HG02798 (cell line): ENCODE measurements at regions not wholly inside any gene's neighbourhood (a gene's known extent, or its start where the extent isn't known, plus 50 kb on each side); places are given as distances from the start of the nearest gene placed in this dataset.
A peak's percentile ranks its signal among the peaks of the same experiment; 100 is the strongest.

Experiments used
- ATAC-seq: cut with Tn5 transposase; IDR thresholded peaks from one replicate; pipeline ENCODE4 v1.9.1; 2021; ENCODE audit warnings: mild to moderate bottlenecking; ENCODE audit not compliant: unreplicated experiment, poor library complexity

- no peak for ATAC-seq
Measured at GRCh38 chr3:43966530-43966929, 275.2 kb upstream of the TOPAZ1 start.

DNA sequence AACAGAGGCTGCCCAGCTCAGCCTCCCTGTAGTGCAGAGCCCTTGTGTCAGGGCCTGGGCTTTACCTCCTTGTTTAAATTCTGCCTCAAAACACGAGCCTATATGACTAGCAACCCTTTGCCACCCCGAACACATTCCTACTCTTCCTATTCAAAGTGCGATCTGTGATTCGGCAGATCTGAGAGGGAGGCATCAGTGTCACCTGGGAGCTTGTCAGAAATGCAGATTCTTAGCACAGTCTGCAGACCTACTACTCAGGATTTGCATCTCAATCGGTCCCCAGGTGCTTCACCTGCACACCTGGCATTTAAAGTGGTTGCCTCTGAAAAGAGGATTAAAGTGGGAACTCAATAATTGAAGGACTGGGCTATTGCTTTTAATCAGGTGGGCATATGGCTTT lies 273.2 kb upstream of the TOPAZ1 start:
- ATAC-seq: no peak

GRCh38 chr3:43969944-43970343 lies 271.7 kb upstream of the TOPAZ1 start:
- ATAC-seq: no peak

- ATAC-seq: no peak
Measured at GRCh38 chr3:43970351-43970750, 271.3 kb upstream of the TOPAZ1 start.

DNA sequence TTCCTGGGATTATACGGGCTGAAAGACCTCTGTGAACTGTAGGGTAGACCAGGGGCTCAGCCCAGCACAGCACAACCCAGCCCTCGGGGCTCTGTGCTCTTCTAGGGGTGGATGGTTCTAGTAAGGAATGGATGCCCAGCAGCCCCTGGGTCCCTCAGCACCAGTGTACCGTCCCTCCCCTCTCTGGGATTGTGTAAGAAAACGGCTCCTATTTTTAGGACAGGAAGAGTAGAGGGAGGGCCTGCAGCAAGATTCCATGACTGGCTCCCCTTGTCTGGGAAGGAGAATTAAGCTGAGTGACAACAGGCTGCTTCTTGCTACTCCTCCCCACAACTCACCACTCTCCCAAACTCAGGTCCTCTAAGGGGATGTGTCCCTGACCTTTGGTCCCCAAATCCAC lies 270.8 kb upstream of the TOPAZ1 start:
- ATAC-seq: no peak

GRCh38 chr3:43971486-43971885 lies 270.2 kb upstream of the TOPAZ1 start:
- no peak for ATAC-seq

DNA sequence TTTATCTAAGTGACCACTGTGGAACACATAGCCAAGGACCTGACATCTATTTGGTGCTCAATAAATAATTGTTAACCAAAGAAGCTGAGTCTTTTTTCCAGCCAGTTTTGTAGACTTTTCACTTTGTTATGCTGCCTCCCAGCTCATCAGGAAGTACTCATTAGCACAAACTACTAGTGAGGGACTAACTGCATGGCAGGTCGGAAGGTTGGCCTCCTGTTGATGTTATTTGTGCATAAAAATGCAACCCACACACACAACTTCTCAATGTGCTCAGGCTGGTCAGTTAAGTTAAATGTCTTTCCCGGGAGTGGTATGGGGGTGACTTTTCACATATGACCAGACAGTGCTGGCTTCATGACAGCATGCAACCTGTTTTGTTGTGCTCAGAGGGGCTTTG lies 263.0 kb upstream of the TOPAZ1 start:
- ATAC-seq: no peak

- no peak for ATAC-seq
Measured at GRCh38 chr3:43979645-43980044, 262.0 kb upstream of the TOPAZ1 start.

DNA sequence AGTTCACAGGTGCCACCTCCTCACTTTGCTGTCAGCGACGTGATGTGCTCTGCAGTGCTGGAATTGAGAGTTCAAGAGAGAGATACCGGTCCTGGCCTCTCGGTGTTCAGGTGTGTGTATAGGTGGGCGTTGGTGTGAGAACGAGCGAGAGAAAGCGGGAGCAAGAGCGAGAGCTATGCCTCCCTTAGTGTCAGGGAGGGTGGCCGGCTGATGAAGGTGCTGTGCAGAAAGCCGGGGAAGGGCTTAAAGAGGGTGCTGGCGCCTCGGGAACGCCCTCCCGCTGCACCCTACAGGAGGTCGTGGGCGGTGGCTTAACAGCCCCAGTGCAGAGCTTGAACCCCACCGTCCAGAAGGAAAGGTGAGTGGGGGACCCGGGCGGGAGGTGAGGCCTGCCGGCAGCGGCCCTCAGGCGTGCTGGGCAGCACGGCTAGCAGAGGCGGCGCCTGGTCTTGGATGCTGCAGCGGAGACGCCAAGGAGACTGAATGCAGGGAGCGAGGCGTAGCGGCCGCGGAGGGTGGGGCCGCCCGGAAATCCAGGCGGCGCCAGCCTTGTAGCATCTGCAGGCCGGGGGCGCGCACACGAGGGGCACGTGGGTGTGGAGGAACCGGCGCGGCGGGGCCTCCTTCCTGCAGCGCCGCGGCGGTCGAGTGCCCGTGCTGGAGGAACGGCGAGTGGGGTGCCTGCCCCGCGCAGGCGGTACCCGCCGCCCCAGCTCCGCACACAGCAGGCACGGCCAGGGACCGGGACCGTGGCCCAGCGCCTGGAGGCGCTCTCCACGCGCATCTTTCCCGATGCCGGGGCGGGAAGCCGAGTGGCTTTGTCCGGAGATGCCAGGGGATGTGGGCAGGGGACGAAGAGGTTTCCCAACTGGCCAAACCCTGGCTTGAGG lies 246.8 kb upstream of the TOPAZ1 start:
- ATAC-seq: no peak

DNA sequence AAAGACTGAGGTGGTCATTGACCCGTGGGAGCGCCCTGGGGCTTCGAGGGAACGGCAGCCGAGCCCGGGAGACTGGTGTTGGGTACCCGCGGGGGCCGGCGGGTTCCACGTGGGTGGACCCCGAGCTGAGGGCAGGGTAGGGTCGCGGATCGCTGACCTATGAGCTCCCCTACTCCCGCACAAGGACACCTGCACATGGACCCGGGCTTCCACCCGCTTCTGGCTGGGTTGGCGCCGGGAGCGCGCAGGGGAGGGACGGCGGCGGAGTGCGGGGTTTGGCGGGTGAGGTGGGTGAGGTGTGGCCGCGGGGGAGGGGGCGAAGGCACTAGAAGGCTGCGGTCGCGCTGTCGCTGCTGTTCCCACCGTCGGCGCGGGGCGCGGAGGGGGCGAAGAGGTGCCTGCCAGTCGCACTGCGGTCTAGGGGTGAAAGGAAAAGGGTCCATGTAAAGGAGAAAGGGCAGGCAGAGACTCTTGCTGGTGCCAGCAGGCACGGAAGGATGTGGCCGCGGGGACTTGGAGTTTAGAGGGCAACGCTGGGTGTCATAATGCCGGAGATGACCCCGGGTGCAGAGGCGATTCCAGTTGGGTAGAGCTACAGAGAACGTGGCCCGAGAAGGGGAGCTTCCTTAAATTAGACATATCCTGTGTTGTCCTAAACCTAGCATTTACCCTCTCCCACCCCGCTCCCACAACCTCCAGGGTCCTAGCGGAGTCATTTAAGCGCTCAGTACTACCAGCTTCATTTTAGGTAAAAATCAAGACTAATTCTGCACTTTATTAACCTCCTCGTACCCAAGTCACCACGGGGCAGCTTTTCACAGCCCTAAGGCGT lies 245.9 kb upstream of the TOPAZ1 start:
- ATAC-seq: no peak

DNA sequence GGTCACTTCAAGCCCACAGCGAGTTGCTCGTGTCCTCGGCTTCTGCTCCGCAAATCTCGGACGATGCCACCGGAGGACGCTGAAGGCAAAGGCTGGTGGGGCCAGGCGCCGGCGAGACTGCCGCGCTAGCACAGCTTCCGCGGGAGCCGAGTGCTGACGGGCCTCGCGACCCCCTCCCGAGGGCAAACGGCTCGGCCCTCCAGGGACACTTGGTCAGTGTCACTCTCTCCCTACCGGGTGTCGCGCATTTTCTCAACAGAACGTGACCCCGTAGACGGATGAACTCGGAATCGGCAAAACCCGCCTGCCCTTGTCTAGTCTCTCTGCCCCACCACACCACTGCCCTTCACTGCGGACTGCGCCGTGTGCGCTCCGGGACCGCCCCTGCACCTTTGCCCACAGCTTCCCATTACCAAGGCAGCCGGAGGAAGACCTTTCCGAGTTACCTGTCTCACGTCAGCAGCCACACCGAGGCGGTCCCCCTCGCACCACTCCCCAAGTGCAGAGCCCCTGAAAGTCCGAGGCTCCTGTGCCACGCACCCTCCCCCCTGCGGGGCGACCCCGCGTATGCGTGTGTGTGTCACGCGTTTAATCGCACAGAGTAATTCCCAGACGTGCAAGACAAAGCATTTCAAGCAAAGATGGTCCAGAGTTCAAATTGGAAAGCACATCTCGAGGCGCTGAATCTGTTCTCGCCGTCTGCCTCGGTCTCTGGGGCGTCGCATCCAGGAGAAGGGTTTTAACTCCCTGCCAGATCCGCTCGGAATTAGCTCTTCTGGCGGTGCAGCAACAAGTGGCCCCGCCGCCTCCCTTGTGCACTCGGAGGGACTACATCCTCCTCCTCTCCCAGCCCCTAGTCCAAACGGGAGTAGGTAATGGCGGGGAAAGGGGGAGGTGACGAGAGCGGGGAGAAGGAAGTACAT lies 245.0 kb upstream of the TOPAZ1 start:
- peak; percentile 31 for ATAC-seq

GRCh38 chr3:43997316-43997715 lies 244.4 kb upstream of the TOPAZ1 start:
- no peak for ATAC-seq

GRCh38 chr3:43997788-43998369 lies 243.8 kb upstream of the TOPAZ1 start:
- ATAC-seq: no peak

DNA sequence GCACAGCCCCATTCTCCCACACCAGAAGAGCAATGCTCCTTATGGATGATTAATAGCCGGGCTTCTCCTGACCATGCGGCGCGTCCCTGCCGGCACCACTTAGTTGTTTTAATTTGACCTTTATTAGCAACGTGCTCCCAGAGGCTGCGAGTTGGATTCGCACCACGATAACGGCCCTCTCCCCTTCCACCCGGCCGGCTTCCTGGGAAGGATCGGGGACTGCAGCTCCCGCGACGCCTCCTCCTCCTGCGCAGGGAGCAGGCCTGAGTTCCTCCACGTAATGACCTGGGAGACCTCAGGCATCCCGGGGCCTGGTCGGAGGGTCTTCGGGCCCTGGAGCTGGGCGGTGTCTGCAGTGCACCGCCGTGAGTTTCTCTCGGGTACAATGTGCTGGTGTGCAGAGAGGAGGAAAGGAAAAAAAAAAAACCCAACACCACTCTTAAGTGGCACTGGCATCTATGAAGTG lies 243.3 kb upstream of the TOPAZ1 start:
- ATAC-seq: peak; percentile 1

DNA sequence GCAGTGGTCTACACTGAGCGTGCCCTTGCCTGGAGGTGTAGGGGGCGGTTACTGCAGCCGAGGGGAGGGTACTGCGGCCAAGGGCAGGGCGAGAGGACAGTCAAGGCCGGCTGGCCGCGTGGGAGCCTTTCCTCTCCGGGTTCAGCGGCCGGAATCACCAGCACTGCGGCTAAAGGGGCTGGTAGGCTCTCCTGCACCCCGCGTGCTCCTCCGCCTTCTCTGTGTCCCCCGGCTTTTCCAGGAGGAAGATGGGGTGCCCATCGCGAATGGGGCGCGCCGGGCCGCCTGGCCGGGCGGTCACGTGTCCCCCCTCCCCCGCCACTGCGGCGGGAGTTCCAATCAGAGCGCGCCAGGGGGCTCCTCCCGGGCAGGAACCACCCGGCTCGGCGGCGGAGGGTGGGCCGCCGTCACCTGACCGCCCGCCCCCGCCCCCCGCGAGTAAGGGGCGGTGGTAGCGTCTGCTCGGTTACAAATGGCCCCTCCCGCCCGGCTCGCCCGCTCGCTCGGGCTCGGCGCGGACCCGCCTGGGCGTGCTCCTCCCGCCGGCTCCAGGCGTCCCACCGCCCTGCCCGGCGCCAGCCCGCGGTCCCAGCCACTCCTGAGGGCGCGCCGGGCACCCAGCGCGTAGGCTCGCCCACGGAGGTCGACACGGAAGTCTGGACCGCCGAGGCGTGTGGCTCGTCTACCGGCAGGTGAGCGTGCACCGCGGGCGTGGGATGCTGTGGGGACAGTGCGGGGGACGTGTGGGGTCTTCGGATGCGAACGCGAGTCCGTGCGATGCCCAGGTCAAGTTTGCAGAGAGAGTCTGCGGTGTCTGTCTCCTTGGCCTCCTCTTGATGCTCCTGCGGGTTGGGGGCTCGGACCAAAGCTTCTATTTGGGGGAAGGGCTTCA lies 242.6 kb upstream of the TOPAZ1 start:
- peak; percentile 67 for ATAC-seq

- no peak for ATAC-seq
Measured at GRCh38 chr3:43999728-44000319, 241.9 kb upstream of the TOPAZ1 start.

- ATAC-seq: no peak
Measured at GRCh38 chr3:44000586-44000985, 241.1 kb upstream of the TOPAZ1 start.

DNA sequence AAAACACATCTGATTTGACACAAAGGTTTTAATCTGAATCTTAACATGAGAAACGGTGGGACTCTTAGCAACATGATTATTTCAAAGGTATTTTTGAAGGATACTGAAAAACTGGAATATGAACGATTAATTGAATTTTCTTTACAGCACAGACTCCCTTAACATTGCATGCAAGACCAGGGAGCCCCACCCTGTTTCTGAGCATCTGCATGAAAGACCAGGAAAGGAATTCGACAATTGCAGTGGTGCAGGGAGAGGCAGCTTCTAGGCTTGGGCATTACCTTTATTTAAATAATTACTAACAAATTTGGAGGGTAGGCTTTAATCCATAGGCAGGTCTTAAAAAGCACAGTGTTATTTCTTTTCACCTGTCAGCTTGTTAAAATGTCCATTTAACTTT lies 240.6 kb upstream of the TOPAZ1 start:
- ATAC-seq: no peak

DNA sequence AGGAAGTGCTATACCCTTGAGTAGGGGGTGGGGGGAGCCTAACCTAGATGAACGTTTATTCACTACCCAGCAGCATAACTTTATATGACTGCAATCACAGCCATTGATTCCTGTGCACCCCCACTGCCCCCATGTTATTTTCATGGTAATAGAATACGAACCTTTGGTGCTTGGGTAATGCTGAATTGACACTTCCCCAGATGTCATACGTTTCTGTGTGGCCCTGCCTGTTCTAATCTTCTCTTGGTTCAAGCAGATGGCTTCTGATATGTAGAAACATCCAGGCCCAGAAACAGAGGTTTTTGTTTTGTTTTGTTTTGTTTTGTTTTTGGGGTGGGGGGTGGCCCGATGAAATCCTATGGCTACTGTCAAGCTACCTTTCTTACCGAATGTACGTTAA lies 237.9 kb upstream of the TOPAZ1 start:
- ATAC-seq: no peak
